Nephron (organoid): ENCODE measurements at regions not wholly inside any gene's neighbourhood (a gene's known extent, or its start where the extent isn't known, plus 50 kb on each side); places are given as distances from the start of the nearest gene placed in this dataset.

ENCODE experiments used
- H3K27ac Mint-ChIP-seq, 3 experiments: 2 replicates each; pipeline ENCODE4 v1.8.0; 2020; ENCODE audit warnings: mixed read lengths in 3 of 3, mild to moderate bottlenecking in 2 of 3, moderate library complexity in 1 of 3
- H3K27me3 Mint-ChIP-seq: 2 replicates; pipeline ENCODE4 v1.8.0; 2021; ENCODE audit warnings: low read depth, mild to moderate bottlenecking, moderate library complexity, mixed read lengths
- H3K36me3 Mint-ChIP-seq: 2 replicates; pipeline ENCODE4 v1.8.0; 2020; ENCODE audit warnings: low read depth, mixed read lengths
- H3K4me1 Mint-ChIP-seq: 2 replicates; pipeline ENCODE4 v1.8.0; 2020; ENCODE audit warnings: mixed read lengths
- H3K4me3 Mint-ChIP-seq, 3 experiments: 2 replicates each; pipeline ENCODE4 v1.8.0; 2020; ENCODE audit warnings: mild to moderate bottlenecking in 3 of 3, mixed read lengths in 3 of 3, moderate library complexity in 2 of 3
- H3K9me3 Mint-ChIP-seq: 2 replicates; pipeline ENCODE4 v1.8.0; 2020; ENCODE audit warnings: mixed read lengths
- TF ChIP-seq, protein P1 (sequence below), 3 experiments: fragments of 200-600 bp; sonication (generic); IDR thresholded peaks; one replicate each; pipeline ENCODE4 v1.5.0; 2021; ENCODE audit warnings: antibody characterized with exemption in 3 of 3; ENCODE audit not compliant: unreplicated experiment in 3 of 3

DNA sequence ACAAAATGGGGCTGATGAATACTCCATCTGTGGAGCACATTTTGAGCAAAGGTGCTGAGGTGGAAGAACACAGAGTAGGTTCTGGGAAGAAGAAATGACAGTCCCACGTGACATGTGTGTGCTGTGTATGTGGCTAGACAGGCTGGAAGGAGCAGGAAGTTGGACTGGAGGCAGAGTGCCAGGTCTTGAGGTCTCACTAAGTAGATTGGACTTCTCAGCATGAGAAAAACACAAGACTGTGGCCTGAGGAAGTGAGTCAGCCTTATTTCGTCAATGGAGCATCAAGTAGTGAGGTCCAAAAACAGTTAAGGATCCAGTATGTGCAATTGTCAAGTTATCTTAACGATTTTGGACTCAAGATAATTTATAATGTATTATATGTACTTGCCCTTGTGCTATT, 736.5 kb downstream of the KCNJ2 start:
- Mint-ChIP-seq H3K4me3 (no peak overlapping the region), H3K27ac (no peak overlapping the region), H3K27me3 (no peaks in the 10 kb centered on the region), H3K9me3 (peaks cover 14% of the 10 kb centered on the region), H3K4me1 (no peaks in the 10 kb centered on the region), H3K36me3 (peaks cover 7% of the 10 kb centered on the region)
- TF ChIP-seq, protein P1, sequence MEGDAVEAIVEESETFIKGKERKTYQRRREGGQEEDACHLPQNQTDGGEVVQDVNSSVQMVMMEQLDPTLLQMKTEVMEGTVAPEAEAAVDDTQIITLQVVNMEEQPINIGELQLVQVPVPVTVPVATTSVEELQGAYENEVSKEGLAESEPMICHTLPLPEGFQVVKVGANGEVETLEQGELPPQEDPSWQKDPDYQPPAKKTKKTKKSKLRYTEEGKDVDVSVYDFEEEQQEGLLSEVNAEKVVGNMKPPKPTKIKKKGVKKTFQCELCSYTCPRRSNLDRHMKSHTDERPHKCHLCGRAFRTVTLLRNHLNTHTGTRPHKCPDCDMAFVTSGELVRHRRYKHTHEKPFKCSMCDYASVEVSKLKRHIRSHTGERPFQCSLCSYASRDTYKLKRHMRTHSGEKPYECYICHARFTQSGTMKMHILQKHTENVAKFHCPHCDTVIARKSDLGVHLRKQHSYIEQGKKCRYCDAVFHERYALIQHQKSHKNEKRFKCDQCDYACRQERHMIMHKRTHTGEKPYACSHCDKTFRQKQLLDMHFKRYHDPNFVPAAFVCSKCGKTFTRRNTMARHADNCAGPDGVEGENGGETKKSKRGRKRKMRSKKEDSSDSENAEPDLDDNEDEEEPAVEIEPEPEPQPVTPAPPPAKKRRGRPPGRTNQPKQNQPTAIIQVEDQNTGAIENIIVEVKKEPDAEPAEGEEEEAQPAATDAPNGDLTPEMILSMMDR (IDR thresholded peaks at IDR 0.05; ENCODE audit: unreplicated experiment in 3 of 3): no peak

DNA sequence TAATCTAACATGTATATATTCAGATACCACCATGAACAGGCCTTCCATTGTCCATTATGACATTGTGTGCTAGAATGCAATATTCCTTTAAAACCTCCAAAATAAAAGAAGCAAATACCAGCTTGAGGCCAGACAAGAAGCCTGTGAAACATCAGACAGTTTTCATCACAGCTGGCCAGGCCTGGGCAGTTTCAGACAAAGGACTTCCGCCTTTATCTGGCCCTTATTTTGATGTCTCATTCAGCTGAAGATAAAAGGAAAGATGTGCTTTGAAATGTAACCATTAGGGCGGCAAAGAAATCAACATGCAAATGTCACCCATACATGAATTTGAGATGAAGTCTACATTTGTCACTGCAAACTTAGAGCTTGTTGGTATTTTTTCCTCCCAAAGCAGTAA, 737.5 kb downstream of the KCNJ2 start:
- Mint-ChIP-seq H3K4me1 (no peaks in the 10 kb centered on the region), H3K27me3 (no peaks in the 10 kb centered on the region)
- TF ChIP-seq, protein P1 (IDR thresholded peaks at IDR 0.05; ENCODE audit: unreplicated experiment in 3 of 3): no peak

DNA sequence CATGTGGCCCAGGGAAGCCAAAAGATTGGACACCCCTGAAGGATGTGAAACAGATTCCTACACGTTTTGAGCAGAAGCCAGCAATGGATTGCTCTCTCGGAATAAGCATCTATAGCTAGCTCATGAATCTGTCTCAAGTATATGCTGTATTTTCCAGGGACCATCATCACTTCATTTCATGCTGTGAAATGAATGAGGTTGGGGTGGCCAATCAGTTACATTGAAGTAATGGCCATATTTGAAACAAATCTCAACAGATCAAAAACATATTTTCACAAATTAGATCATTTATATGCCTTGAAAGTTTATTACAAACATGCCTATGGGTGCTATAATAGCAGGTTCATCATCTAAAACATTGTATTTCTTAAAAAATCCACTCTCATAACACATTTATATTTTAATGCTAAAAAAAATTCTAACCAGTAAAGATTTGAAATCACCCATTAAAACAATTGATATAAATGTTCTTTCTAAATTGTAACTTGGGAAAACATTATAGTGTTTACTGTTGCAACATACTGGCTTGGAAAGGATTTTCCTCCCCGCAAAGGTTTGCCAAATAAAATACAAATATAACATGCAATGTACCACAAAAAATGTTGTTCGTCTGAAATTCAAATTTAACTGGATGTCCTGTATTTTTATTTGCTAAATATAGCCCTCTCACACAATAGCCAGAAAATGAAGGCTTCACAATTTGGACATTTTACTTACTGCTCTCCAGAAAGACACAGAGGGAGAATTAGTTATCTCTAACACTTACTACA, 743.6 kb downstream of the KCNJ2 start:
- TF ChIP-seq, protein P1 (IDR thresholded peaks at IDR 0.05; ENCODE audit: unreplicated experiment in 3 of 3): no peak
- H3K36me3 Mint-ChIP-seq: no peaks in the 10 kb centered on the region

More for the DNA sequence above, 737.5 kb downstream of the KCNJ2 start:
- Mint-ChIP-seq H3K27ac (no peak overlapping the region), H3K4me3 (no peak overlapping the region), H3K36me3 (peaks cover 2% of the 10 kb centered on the region), H3K9me3 (peaks cover 8% of the 10 kb centered on the region)

DNA sequence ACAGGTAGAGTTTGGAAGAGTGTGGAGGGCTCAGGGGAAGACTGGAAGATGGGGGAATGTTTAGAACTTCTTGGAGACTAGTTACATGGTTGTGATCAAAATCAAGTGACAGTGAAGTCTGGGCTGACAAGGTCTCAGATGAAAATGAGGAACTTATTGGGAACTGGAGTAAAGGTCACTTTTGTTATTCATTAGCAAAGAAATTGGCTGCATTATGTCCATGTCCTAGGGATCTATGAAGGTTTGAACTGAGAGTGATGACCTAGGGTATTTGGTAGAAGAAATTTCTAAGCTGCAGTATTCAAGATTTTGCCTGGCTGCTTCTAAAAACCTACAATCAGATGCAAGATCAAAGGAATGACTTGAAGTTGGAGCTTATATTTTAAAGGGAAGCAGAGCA, 747.1 kb downstream of the KCNJ2 start:
- Mint-ChIP-seq H3K27ac (no peak overlapping the region), H3K9me3 (peaks cover 30% of the 10 kb centered on the region), H3K36me3 (no peaks in the 10 kb centered on the region), H3K4me1 (no peaks in the 10 kb centered on the region), H3K4me3 (no peak overlapping the region), H3K27me3 (peaks cover 4% of the 10 kb centered on the region)
- TF ChIP-seq, protein P1 (IDR thresholded peaks at IDR 0.05; ENCODE audit: unreplicated experiment in 3 of 3): no peak

More for the DNA sequence above, 743.6 kb downstream of the KCNJ2 start:
- Mint-ChIP-seq H3K27me3 (peaks cover under 1% of the 10 kb centered on the region), H3K4me3 (no peak overlapping the region), H3K9me3 (peaks cover 20% of the 10 kb centered on the region), H3K4me1 (no peaks in the 10 kb centered on the region), H3K27ac (no peak overlapping the region)

DNA sequence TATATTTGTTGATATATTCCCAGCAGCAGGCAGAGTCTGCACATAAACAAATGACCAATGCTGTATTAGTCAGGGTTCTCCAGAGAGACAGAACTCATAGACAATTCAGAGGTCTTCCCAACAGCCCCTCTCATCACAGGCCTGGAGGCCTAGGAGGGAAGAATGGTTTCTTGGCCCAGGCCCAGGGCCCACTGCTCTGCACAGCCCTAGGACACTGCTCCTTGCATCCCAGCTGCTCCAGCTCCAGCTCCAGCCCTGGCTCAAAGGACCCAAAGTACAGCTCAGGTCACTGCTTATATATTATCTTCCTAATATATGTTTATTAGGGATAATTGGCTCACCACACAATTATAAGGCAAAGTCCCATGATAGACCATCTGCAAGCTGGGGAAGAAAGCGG, 749.9 kb downstream of the KCNJ2 start:
- peaks cover 30% of the 10 kb centered on the region for H3K9me3 Mint-ChIP-seq
- H3K27ac Mint-ChIP-seq: no peak overlapping the region
- H3K27me3 Mint-ChIP-seq: peaks cover 4% of the 10 kb centered on the region
- H3K4me1 Mint-ChIP-seq: no peaks in the 10 kb centered on the region
- TF ChIP-seq, protein P1 (IDR thresholded peaks at IDR 0.05; ENCODE audit: unreplicated experiment in 3 of 3): no peak
- H3K36me3 Mint-ChIP-seq: no peaks in the 10 kb centered on the region
- no peak overlapping the region for H3K4me3 Mint-ChIP-seq

DNA sequence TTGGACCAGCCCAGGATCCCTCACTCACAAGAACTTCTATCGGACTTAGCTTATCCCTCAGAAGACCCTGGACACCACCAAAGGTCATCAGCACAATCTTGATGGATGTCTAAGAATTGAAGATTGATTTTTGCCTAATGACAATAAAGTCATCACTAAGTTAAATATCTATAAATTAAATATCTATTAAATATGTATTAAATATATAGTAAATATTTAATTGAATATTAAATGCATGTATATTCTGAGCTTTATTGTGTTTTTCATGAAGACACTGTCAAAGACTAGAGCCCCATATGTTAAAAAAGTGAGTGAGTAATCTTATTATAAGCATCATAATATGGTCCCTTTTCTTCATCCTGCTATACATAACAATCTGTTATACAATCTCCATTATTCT, 751.1 kb downstream of the KCNJ2 start:
- Mint-ChIP-seq H3K4me3 (no peak overlapping the region), H3K4me1 (no peaks in the 10 kb centered on the region), H3K36me3 (no peaks in the 10 kb centered on the region), H3K27ac (no peak overlapping the region), H3K9me3 (peaks cover 30% of the 10 kb centered on the region), H3K27me3 (peaks cover 9% of the 10 kb centered on the region)
- TF ChIP-seq, protein P1 (IDR thresholded peaks at IDR 0.05; ENCODE audit: unreplicated experiment in 3 of 3): no peak
